ENCODE measurements at regions not wholly inside any gene's neighbourhood (a gene's known extent, or its start where the extent isn't known, plus 50 kb on each side); places are given as distances from the start of the nearest gene placed in this dataset.

GRCh38 chr7:95668504-95669018 is 72.2 kb upstream of the PDK4 start:
- no peak for DNase-seq (ENCODE audit: low read depth)

- no peak for DNase-seq (ENCODE audit: low read depth)
These were observed 66.7 kb upstream of the PDK4 start for GRCh38 chr7:95662987-95663386.

GRCh38 chr7:95660023-95660434 is 63.7 kb upstream of the PDK4 start:
- peak; percentile 27 for DNase-seq (ENCODE audit: low read depth)

- DNase-seq (ENCODE audit: low read depth) = no peak
These were observed 62.4 kb upstream of the PDK4 start for GRCh38 chr7:95658676-95659075.

GRCh38 chr7:95649546-95649945 is 53.2 kb upstream of the PDK4 start:
- no peak for DNase-seq (ENCODE audit: low read depth)

- no peak for DNase-seq (ENCODE audit: low read depth)
These were observed 50.0 kb upstream of the PDK4 start for GRCh38 chr7:95646350-95646749.

All from amniotic epithelial cell (primary cell).